SH-SY5Y (cell line): ENCODE measurements at regions not wholly inside any gene's neighbourhood (a gene's known extent, or its start where the extent isn't known, plus 50 kb on each side); places are given as distances from the start of the nearest gene placed in this dataset.

ENCODE experiments used
- GATA2 ChIP-seq: IDR thresholded peaks from 2 replicates; pipeline ENCODE4 v1.6.1; 2011; ENCODE audit warnings: mild to moderate bottlenecking, low read depth, low read length
- GATA3 ChIP-seq: IDR thresholded peaks from 2 replicates; pipeline ENCODE4 v1.6.1; 2011; ENCODE audit warnings: low read depth, mild to moderate bottlenecking, low read length, moderate library complexity

DNA sequence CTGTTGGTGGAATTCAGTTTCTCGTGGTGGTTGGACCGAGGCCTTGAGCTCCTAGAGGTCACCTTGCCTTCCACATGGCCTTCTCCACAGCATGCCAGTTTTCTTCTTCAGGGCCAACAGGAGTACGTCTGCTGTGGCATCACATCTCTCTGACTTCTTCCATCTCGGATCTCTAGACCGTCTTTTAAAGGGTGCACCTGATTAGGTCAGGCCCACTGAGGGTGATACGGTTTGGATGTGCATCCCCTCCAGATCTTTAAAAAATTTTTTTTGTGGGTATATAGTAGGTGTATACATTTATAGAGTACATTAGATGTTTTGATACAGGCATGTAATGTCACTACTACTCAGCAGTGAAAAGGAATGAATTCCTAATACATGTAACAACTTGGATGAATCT lies 58.3 kb upstream of the BRD7 start:
- no peak for TF ChIP-seq GATA2
- no peak for TF ChIP-seq GATA3
